ENCODE measurements at regions not wholly inside any gene's neighbourhood (a gene's known extent, or its start where the extent isn't known, plus 50 kb on each side); places are given as distances from the start of the nearest gene placed in this dataset.

DNA sequence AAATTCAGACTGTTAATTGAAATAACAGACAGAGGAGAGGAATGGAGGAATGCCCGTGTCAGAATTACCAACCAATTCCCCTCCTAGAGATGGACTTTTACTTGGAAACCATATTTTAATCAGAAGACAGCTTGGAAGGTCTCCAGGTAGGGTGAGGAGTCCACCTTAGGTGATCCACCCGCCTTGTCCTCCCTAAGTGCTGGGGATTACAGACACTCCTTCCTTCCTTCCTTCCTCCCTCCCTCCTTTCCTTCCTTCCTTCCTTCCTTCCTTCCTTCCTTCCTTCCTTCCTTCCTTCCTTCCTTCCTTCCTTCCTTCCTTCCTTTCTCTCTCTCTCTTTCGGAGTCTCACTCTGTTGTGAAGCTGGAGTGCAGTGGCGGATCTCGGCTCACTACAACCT lies 328.0 kb downstream of the RAPGEF2 start:
- no peak for TF ChIP-seq ZNF274 (IDR thresholded peaks at IDR 0.05; ENCODE audit: low read depth, low read length)
- no peak overlapping the region for H3K4me3 ChIP-seq (ENCODE audit: low read length)

DNA sequence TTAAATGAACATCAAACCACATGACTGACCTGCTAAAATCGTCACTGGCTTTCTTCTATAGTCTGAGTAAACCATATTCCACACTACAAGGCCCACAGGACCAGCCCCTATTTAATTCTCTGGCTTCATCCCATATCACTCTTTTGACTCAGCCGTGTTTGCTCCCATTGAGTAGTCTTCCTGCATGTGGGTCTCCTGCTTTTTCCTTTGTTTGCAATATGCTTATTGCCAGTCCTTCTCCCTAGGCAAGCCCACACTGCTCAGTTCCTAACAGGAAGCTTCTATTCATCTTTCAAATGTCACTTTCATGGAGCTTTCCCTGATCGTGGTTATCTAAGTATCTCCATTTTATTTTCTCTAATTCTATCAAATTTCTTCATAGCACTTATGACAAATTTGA lies 329.6 kb downstream of the RAPGEF2 start:
- H3K4me3 ChIP-seq (ENCODE audit: low read length), result no peak overlapping the region
- no peak for TF ChIP-seq ZNF274 (IDR thresholded peaks at IDR 0.05; ENCODE audit: low read depth, low read length)

DNA sequence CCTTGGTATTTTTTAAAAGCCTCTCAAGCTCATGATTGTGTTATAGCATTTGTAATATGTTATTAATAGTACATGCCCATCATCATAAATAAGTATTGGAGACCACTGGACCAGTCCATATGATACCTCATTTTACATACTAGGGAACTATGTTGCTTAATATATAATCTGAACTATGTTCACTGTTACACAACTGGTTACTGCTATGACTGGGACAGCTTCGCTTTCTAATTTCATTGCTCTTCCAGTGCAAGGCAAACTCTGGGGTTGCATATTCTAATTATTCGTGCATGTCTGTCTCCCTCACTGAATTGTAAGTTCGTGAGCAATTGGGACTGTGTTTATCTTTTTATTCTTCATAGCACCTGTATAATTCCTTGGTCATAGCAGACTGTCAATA lies 330.5 kb downstream of the RAPGEF2 start:
- no peak overlapping the region for H3K4me3 ChIP-seq (ENCODE audit: low read length)
- no peak for TF ChIP-seq ZNF274 (IDR thresholded peaks at IDR 0.05; ENCODE audit: low read depth, low read length)

DNA sequence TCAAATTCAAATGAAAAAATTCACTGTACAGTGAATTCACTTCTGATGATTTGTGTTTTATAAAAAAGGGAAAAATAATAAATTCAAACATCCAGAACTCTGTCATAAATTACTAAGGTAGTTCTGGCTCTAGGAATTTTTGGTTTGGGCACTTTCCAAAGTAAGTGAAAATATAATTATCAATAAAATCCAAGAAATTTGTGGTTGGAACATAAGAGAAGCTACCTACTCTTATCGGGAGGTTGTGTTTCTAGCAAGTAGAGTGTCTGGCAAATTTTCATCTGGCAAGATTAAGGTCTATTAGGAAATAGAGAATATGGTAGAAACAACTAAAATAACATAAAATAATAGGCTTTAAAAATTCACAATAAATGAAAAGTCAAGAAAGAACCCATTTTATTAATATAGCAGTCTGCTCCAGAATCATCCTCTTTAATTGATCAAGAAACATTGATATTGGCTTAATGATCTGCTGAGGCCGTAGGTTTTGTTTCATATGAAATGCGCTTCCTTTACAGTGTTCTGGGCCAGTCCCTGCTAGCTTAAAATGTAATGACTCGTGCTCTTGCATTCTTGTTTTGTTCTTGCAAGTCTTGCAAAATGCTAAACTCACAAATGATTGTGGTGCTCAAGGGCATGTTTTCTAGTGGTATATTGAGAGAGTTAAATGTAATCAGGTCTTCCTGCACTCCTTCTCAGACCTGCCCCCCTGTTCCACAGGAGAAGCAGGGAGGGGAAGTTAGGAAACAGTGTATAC lies 331.4 kb downstream of the RAPGEF2 start:
- no peak for TF ChIP-seq ZNF274 (IDR thresholded peaks at IDR 0.05; ENCODE audit: low read depth, low read length)
- H3K4me3 ChIP-seq (ENCODE audit: low read length), result no peak overlapping the region

DNA sequence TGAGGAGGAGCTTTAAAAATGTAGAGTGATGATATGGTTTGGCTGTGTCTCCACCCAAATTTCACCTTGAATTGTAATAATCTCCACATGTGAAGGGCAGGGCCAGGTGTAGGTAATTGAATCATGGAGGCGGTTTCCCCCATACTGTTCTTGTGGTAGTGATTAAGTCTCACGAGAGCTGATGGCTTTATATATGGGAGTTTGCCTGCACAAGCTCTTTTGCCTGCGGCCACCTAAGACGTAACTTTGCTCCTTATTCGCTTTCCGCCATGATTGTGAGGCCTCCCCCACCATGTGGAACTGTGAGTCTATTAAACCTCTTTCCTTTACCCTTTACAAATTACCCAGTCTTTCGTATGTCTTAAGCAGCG lies 332.0 kb downstream of the RAPGEF2 start:
- no peak for TF ChIP-seq ZNF274 (IDR thresholded peaks at IDR 0.05; ENCODE audit: low read depth, low read length)
- H3K4me3 ChIP-seq (ENCODE audit: low read length), result no peak overlapping the region

DNA sequence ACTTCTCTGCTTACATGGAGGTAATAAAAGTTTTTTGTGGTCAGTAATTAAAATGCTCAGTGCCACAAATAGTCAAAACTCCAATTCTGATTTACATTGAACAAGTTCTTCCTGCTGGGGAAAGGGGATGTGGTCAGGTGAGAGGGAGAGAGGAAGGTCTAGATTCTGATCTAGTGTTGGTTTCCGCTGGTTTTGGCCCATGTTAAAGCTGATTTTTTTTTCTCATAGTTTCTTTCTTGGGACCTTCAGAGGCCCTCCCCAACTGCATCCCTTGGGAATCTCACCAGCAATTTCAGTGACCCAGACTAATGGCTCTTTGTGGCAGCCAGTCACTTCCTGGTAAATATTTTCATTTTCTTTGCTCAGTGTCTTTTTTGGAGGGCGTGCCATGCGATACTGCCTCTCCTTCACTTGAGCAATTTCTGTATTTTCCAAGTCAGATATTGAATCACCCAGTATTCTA lies 332.7 kb downstream of the RAPGEF2 start:
- no peak for TF ChIP-seq ZNF274 (IDR thresholded peaks at IDR 0.05; ENCODE audit: low read depth, low read length)
- peak overlapping the region; percentile 21; the same call in 1 of the 2 replicates for H3K4me3 ChIP-seq (ENCODE audit: low read length)

DNA sequence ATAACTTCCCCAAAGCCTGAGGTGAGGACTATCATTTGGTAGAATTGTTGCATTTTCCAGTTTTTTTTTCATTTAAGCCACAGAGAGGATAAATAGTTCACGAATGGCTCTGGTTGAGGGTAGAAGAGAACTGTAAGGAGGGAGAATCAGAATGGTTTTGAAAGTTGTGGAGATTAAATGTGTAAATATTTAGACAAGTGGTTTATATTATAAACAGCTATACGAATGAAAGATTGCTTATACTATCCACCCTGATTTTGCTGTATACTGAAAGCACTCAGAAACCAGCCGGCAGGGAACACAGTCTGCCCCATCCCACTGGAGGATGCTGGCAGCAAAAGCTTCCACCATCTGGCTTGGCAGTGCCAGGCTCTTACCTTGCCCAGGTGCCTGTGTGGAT lies 341.1 kb downstream of the RAPGEF2 start:
- H3K4me3 ChIP-seq (ENCODE audit: low read length), result no peak overlapping the region
- TF ChIP-seq ZNF274 (IDR thresholded peaks at IDR 0.05; ENCODE audit: low read depth, low read length), result no peak

DNA sequence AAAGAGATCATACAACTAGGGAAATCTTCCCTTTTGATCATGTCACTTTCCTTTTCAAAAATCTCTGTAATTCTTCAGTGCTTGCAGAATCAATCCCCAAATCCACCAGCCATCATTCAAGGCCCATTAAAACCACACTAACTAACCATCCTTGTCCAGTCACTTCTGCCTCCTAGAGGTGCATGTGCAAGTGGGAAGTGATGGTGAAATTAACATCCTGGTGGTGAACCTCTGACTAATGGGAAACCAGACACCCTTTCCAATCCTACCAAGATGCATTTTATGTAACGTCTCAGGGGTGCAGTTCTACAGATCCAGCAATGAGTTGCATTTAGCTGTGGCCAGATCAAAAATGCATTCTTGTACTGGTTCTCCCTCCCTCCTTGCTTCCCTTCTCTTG lies 341.8 kb downstream of the RAPGEF2 start:
- no peak overlapping the region for H3K4me3 ChIP-seq (ENCODE audit: low read length)
- no peak for TF ChIP-seq ZNF274 (IDR thresholded peaks at IDR 0.05; ENCODE audit: low read depth, low read length)

DNA sequence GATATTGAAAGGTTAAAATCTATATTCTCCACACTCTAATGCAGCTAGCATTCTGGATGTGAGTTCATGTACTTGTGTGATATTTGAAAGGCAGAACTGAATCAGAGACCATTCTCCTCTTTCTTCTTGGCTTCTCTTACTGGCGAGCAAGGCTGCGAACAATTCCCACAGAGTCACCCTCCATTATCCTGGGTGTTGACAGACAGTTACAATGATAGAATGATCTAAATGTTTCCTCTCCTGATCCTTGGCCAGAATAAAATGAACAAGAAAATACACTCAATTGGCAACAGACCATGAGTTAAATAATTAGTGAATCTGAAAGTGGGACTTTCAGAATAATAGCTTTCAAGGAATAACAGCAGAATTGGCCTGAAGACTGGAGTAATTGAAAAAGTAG lies 342.8 kb downstream of the RAPGEF2 start:
- no peak for TF ChIP-seq ZNF274 (IDR thresholded peaks at IDR 0.05; ENCODE audit: low read depth, low read length)
- H3K4me3 ChIP-seq (ENCODE audit: low read length), result no peak overlapping the region

DNA sequence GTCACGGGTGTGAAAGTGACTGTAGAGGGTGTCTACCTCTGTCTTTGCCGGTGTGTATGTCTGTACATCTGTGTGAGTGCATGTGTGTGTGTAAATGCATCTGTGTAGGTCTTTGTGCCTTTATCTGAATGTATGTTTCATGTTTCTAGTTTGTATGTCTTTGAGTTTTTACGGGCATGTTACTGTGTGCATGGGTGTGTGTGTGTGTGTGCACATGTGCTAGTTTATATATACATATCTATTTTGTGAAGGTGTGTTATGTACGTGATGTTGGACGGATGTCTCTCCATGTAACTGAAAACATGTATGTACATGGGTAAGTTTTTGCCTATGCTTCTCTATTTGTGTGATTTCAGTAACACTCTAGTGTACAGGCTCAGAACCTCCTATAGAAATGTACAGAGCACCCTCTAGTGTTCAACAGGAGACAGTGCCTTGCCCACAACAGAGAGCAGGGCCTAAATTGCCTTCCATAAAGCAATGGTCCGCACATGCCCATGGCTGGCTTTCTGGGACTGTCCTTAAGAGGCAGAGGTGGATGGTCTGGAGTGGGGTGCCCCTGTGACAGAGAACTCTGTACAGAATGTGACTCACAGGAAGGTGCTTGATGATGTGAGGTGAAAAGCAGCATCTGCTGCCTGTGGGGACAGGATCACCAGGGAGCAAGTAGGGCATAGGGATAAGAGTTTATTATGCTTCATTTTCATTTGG lies 343.5 kb downstream of the RAPGEF2 start:
- H3K4me3 ChIP-seq (ENCODE audit: low read length), result no peak overlapping the region
- no peak for TF ChIP-seq ZNF274 (IDR thresholded peaks at IDR 0.05; ENCODE audit: low read depth, low read length)

DNA sequence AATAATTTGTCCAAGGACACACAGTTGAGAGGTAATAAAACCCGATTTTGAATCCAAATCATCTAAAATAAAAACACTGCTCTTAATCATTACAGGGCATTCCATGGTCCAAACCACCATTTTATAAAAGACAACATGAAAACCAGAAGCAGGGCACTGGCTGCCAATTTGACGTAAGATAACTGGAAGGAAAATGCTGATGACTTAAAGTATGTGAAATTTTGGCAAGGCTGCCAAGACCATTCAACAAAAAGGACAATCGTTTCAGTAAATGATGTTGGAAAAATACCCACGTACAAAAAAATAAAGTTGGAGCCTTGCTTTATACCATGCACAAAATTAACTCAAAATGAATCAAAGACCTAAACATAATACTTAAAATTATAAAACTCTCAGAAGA lies 344.4 kb downstream of the RAPGEF2 start:
- H3K4me3 ChIP-seq (ENCODE audit: low read length), result no peak overlapping the region
- no peak for TF ChIP-seq ZNF274 (IDR thresholded peaks at IDR 0.05; ENCODE audit: low read depth, low read length)

DNA sequence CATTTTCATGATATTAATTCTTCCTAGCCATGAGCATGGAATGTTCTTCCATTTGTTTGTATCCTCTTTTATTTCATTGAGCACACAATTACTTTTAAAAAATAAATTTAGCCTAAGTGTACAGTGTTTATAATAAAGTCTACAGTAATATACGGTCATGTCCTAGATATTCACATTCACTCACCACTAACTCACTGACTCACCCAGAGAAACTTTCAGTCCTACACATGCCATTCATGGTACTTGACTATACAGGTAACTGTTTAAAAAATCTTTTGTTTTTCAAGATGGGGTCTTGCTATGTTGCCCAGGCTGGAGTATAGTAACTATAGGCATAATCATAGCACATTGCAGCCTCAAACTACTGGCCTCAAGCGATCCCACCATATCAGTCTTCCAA lies 348.1 kb downstream of the RAPGEF2 start:
- no peak overlapping the region for H3K4me3 ChIP-seq (ENCODE audit: low read length)
- no peak for TF ChIP-seq ZNF274 (IDR thresholded peaks at IDR 0.05; ENCODE audit: low read depth, low read length)

DNA sequence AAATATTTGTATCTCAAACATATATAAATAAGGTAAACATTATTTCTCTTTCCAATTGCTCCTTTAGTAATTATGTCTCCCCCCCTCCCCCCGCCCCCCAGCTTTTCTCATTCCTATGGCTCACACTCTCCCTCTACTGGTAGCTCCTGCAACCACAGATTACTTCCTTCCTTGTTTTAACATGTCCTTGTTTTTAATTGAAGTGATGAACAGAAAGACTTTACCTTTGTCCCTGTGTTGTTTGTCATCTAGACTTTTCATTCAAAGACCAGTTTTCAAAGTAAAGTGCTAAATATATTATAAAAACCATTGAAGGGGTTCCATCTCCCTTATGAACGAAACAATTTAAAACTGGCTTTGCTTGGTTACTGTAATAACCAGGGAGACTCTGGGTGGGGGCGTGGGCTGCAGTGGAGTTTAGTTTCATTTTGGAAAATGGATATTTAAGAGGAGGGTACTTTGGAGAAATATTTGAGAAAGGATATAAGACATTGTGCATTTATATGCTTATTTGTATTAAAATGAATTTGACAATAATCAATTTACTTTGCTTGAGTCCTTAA lies 352.9 kb downstream of the RAPGEF2 start:
- no peak overlapping the region for H3K4me3 ChIP-seq (ENCODE audit: low read length)
- no peak for TF ChIP-seq ZNF274 (IDR thresholded peaks at IDR 0.05; ENCODE audit: low read depth, low read length)

DNA sequence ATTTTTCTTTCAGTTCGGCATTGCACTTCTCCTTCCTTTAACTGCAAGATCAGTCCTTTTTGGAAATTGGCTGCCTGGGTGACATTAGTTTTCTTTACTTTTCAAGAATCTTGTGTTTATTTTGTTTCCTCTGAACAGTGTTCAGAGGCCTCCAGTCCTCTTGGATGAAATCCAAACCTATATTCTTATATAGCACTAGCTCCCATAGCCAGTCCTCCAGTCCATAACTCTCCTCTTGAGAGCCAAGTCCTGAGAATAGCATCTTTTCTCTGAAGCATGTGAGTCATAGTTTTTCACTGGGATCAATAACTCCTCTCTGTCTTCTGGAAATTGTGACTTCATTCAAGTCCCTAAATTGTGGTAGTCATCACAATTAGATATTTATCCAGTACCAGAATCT lies 357.5 kb downstream of the RAPGEF2 start:
- H3K4me3 ChIP-seq (ENCODE audit: low read length), result no peak overlapping the region
- no peak for TF ChIP-seq ZNF274 (IDR thresholded peaks at IDR 0.05; ENCODE audit: low read depth, low read length)

DNA sequence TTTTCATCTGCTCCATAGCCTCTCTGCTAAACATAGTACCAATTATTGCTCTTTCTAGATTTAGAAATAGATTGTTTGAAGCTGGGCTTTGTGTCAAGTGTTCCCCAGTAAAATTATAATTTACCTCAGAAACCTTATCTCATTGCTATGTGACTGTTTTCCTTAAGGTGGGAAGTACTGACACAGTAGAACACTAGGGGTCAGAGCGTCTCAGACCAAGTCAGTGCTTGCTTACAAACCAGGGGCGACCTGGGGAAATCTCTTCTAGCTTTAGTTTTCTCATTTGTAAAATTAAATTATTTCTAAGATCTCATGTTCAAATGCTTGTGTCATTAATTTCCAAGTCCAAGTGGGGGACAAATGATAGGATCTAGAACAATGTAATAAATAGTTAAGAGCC lies 360.4 kb downstream of the RAPGEF2 start:
- no peak for TF ChIP-seq ZNF274 (IDR thresholded peaks at IDR 0.05; ENCODE audit: low read depth, low read length)
- no peak overlapping the region for H3K4me3 ChIP-seq (ENCODE audit: low read length)

Measured in GM08714 (cell line).